ENCODE measurements at regions not wholly inside any gene's neighbourhood (a gene's known extent, or its start where the extent isn't known, plus 50 kb on each side); places are given as distances from the start of the nearest gene placed in this dataset.
"Not testable (repeated sequence)": the region's sequence is repeated elsewhere in the genome, so short reads cannot be mapped to it uniquely, and the experiment has no call there.

GRCh38 chr15:96870580-96870979 lies 540.1 kb downstream of the NR2F2 start:
- Histone ChIP-seq H3K27ac (no peak overlapping the region), H3K4me1 (replicated peaks in 1 of 2) (peaks cover 11 to 14% of the 10 kb centered on the region in 2 donors), H3K4me3 (no peak overlapping the region)
- 0 to 62% (median 49%) methylated on average over 1 to 5 of the region's 8 CpGs; no CpG with 5 or more reads in 5 of the 10 experiments for WGBS, 10 experiments
- peak in 3 of 8 experiments; percentile 25 to 49 (median 26) for ATAC-seq (replicated peaks in 6 of 8)
- in situ Hi-C loops (cut with MboI; ENCODE audit: low pct_unique_long_range_greater_than_20kb in 2 of 9, low sequenced_read_pairs in 9 of 9, unreplicated experiment in 9 of 9): no loop called here

- not testable (repeated sequence) for H3K4me1 ChIP-seq (replicated peaks in 1 of 2); H3K4me3 ChIP-seq; H3K27ac ChIP-seq; ATAC-seq (replicated peaks in 6 of 8)
- in situ Hi-C loops (cut with MboI; ENCODE audit: low pct_unique_long_range_greater_than_20kb in 2 of 9, low sequenced_read_pairs in 9 of 9, unreplicated experiment in 9 of 9): loop anchor here in 2 of 9 experiments (25.0 kb wide), 1 partner anchor 515 kb away; no protein-coding TSS in a partner anchor
- 17 to 100% (median 100%) methylated on average over 1 to 3 of the region's 6 CpGs; no CpG with 5 or more reads in 4 of the 10 experiments for WGBS, 10 experiments
Measured at GRCh38 chr15:96877442-96877841, 546.9 kb downstream of the NR2F2 start.

GRCh38 chr15:96878129-96878528 lies 547.6 kb downstream of the NR2F2 start:
- Histone ChIP-seq H3K4me3 (no peak overlapping the region), H3K4me1 (replicated peaks in 1 of 2) (peaks cover 4 to 7% of the 10 kb centered on the region in 2 donors), H3K27ac (no peak overlapping the region)
- in situ Hi-C loops (cut with MboI; ENCODE audit: low pct_unique_long_range_greater_than_20kb in 2 of 9, low sequenced_read_pairs in 9 of 9, unreplicated experiment in 9 of 9): loop anchor here in 2 of 9 experiments (25.0 kb wide), 1 partner anchor 516 kb away; no protein-coding TSS in a partner anchor
- no peak for ATAC-seq (replicated peaks in 6 of 8)
- WGBS, 10 experiments: 43 to 100% (median 100%) methylated on average over 1 to 2 of the region's 2 CpGs; no CpG with 5 or more reads in 7 of the 10 experiments

DNA sequence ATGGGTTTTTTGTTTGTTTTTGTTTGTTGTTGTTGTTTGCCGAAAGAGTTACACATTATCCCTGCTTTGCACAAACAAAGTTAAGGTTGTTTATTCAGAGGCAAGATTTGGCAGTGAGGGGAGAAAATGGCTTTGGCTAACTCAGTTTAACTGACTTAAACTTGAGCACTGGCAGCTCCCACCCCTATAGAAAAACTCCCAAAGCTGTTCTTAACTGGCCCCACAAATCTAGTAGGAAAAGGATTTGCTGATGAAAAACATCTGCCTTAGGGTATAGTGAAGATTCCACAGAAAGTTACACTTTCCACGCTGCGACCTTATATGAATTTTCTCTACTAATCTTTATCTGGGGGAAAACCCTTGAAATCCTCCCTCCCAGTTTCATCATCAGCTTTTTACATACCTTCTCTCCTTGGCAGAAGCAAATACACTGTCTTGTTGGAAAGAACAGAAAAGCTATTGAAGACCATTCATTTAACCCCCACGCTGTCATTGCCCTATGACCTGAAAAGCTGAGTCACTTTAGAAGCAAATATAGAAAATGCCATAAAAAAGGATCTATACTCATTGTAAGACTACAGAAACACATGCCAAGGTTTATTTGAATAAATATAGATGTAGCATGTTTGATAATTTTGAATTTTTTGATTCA lies 551.7 kb downstream of the NR2F2 start:
- Histone ChIP-seq H3K4me3 (no peak overlapping the region), H3K4me1 (replicated peaks in 1 of 2) (peaks cover 4 to 7% of the 10 kb centered on the region in 2 donors), H3K27ac (no peak overlapping the region)
- WGBS, 10 experiments: 0 to 100% (median 79%) methylated on average over 1 to 4 of the region's 4 CpGs; no CpG with 5 or more reads in 1 of the 10 experiments
- ATAC-seq (replicated peaks in 6 of 8): peak in 2 of 8 experiments; percentile 29 to 51
- in situ Hi-C loops (cut with MboI; ENCODE audit: low pct_unique_long_range_greater_than_20kb in 2 of 9, low sequenced_read_pairs in 9 of 9, unreplicated experiment in 9 of 9): loop anchor here in 2 of 9 experiments (25.0 kb wide), 1 partner anchor 520 kb away; no protein-coding TSS in a partner anchor

DNA sequence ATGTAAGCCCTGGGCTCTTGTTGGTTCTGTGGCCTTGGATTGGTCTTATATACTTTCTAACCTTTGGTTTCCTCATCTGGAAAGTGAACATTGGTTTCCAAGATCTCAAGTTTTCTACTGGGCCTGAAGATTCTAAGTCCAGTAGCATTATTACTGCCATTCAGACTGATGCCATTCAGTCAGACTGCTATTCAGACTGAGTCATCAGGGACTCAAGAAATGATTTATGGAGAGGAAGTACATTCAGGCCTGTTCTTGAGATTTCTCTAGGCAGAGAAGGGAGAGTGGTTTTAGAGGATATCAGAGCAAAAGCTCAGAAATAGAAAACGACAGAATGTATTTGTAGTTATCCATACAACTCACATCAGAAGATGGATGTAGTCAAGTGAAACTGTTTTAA lies 557.2 kb downstream of the NR2F2 start:
- H3K27ac ChIP-seq: no peak overlapping the region
- WGBS, 10 experiments: 40 to 100% (median 83%) methylated on average over 1 of the region's 1 CpG; no CpG with 5 or more reads in 6 of the 10 experiments
- in situ Hi-C loops (cut with MboI; ENCODE audit: low pct_unique_long_range_greater_than_20kb in 2 of 9, low sequenced_read_pairs in 9 of 9, unreplicated experiment in 9 of 9): loop anchor here in 2 of 9 experiments (25.0 kb wide), 1 partner anchor 525 kb away; no protein-coding TSS in a partner anchor
- H3K4me3 ChIP-seq: no peak overlapping the region
- peaks cover 0 to 9% of the 10 kb centered on the region in 2 donors for H3K4me1 ChIP-seq (replicated peaks in 1 of 2)
- peak in 4 of 8 experiments; percentile 36 to 57 (median 44) for ATAC-seq (replicated peaks in 6 of 8)

- H3K4me3 ChIP-seq: no peak overlapping the region
- H3K27ac ChIP-seq: no peak overlapping the region
- H3K4me1 ChIP-seq (replicated peaks in 1 of 2): peaks cover 7 to 12% of the 10 kb centered on the region in 2 donors
- in situ Hi-C loops (cut with MboI; ENCODE audit: low pct_unique_long_range_greater_than_20kb in 2 of 9, low sequenced_read_pairs in 9 of 9, unreplicated experiment in 9 of 9): loop anchor here in 2 of 9 experiments (25.0 kb wide), 1 partner anchor 526 kb away; no protein-coding TSS in a partner anchor
- ATAC-seq (replicated peaks in 6 of 8): no peak
- 20 to 100% (median 70%) methylated on average over 1 of the region's 1 CpG; no CpG with 5 or more reads in 5 of the 10 experiments for WGBS, 10 experiments
Measured at GRCh38 chr15:96888764-96889163, 558.3 kb downstream of the NR2F2 start.

GRCh38 chr15:96889734-96890480 lies 559.4 kb downstream of the NR2F2 start:
- H3K27ac ChIP-seq: no peak overlapping the region
- H3K4me1 ChIP-seq (replicated peaks in 1 of 2): peaks cover 7 to 12% of the 10 kb centered on the region in 2 donors
- peak in 1 of 8 experiments; percentile 43 for ATAC-seq (replicated peaks in 6 of 8)
- H3K4me3 ChIP-seq: no peak overlapping the region
- WGBS, 10 experiments: 1 to 87% (median 67%) methylated on average over 4 to 6 of the region's 6 CpGs
- in situ Hi-C loops (cut with MboI; ENCODE audit: low pct_unique_long_range_greater_than_20kb in 2 of 9, low sequenced_read_pairs in 9 of 9, unreplicated experiment in 9 of 9): loop anchor here in 2 of 9 experiments (25.0 kb wide), 1 partner anchor 528 kb away; no protein-coding TSS in a partner anchor

DNA sequence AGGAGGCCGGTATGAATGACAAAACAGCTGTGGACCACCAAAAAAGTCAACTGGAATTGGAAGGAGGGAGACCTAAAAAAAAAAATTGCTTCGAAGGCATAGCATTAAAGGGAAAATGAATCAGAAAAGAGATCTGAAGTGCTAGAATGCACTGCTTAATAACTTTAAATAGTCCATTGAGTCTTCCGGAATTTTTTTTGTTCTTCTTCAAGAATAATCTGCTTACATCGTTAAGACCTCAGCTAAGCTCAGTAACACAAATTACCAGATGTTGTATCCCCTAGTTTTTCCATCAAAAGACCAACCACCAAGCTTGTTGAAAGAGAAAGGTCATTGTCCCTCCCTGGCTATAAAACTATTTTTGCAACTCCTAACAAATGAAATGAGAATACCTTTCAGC lies 560.5 kb downstream of the NR2F2 start:
- H3K4me3 ChIP-seq: no peak overlapping the region
- no peak for ATAC-seq (replicated peaks in 6 of 8)
- H3K27ac ChIP-seq: no peak overlapping the region
- in situ Hi-C loops (cut with MboI; ENCODE audit: low pct_unique_long_range_greater_than_20kb in 2 of 9, low sequenced_read_pairs in 9 of 9, unreplicated experiment in 9 of 9): loop anchor here in 2 of 9 experiments (25.0 kb wide), 1 partner anchor 529 kb away; no protein-coding TSS in a partner anchor
- 4 to 25% (median 15%) methylated on average over 2 to 4 of the region's 4 CpGs for WGBS, 10 experiments
- H3K4me1 ChIP-seq (replicated peaks in 1 of 2): peaks cover 7 to 12% of the 10 kb centered on the region in 2 donors

GRCh38 chr15:96893159-96893906 lies 562.8 kb downstream of the NR2F2 start:
- Histone ChIP-seq H3K4me1 (replicated peaks in 1 of 2) (peaks cover 7 to 12% of the 10 kb centered on the region in 2 donors), H3K27ac (no peak overlapping the region), H3K4me3 (no peak overlapping the region)
- WGBS, 10 experiments: 0 to 100% (median 24%) methylated on average over 1 to 5 of the region's 5 CpGs; no CpG with 5 or more reads in 1 of the 10 experiments
- in situ Hi-C loops (cut with MboI; ENCODE audit: low pct_unique_long_range_greater_than_20kb in 2 of 9, low sequenced_read_pairs in 9 of 9, unreplicated experiment in 9 of 9): loop anchor here in 2 of 9 experiments (25.0 kb wide), 1 partner anchor 531 kb away; no protein-coding TSS in a partner anchor
- peak in 7 of 8 experiments; percentile 44 to 74 (median 57) for ATAC-seq (replicated peaks in 6 of 8)

DNA sequence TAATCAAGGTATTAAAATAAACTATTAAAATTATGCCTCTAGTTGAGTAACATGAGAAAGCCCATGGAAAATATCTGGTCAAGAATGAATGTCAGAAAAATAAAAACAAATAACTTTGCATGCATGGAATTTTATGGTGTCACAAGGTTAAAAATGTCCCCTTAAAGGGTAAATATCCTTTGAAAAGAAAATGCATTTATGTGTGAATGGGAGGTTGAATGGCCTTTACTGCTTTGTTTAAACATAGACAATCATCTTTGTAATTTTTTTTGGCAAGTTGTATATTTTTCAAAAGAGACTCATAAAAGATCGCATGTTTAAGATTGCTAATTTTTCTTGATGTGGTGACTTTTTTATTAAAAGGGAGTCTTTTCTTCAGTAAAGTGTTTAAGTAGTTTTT lies 564.2 kb downstream of the NR2F2 start:
- no peak overlapping the region for H3K4me3 ChIP-seq
- in situ Hi-C loops (cut with MboI; ENCODE audit: low pct_unique_long_range_greater_than_20kb in 2 of 9, low sequenced_read_pairs in 9 of 9, unreplicated experiment in 9 of 9): loop anchor here in 2 of 9 experiments (25.0 kb wide), 1 partner anchor 532 kb away; no protein-coding TSS in a partner anchor
- ATAC-seq (replicated peaks in 6 of 8): no peak
- 0 to 80% (median 58%) methylated on average over 1 of the region's 1 CpG; no CpG with 5 or more reads in 1 of the 10 experiments for WGBS, 10 experiments
- H3K27ac ChIP-seq: no peak overlapping the region
- peaks cover 7 to 12% of the 10 kb centered on the region in 2 donors for H3K4me1 ChIP-seq (replicated peaks in 1 of 2)

DNA sequence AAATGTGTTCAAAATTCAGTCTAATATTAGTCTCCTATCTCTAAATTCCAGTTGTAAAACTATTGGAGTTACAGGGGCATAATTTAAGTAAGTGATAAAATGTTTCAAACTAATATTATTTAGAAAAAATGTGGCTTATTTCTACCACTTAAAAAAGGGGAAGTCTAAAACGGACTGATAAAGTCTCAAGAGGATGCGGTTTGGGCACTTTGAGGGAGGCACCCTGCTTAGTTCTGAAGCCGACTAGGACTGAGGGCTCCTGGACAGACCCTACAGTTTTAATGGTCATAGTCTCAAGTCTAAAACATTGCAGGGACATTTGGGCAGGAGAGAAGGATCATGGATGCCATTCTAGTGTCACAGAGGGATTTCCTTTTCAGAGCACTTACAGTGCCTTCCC lies 566.3 kb downstream of the NR2F2 start:
- H3K4me3 ChIP-seq: no peak overlapping the region
- 0 to 100% (median 43%) methylated on average over 2 to 3 of the region's 3 CpGs; no CpG with 5 or more reads in 3 of the 10 experiments for WGBS, 10 experiments
- in situ Hi-C loops (cut with MboI; ENCODE audit: low pct_unique_long_range_greater_than_20kb in 2 of 9, low sequenced_read_pairs in 9 of 9, unreplicated experiment in 9 of 9): loop anchor here in 2 of 9 experiments (25.0 kb wide), 1 partner anchor 534 kb away; no protein-coding TSS in a partner anchor
- H3K4me1 ChIP-seq (replicated peaks in 1 of 2): peaks cover 3 to 7% of the 10 kb centered on the region in 2 donors
- ATAC-seq (replicated peaks in 6 of 8): no peak
- no peak overlapping the region for H3K27ac ChIP-seq

DNA sequence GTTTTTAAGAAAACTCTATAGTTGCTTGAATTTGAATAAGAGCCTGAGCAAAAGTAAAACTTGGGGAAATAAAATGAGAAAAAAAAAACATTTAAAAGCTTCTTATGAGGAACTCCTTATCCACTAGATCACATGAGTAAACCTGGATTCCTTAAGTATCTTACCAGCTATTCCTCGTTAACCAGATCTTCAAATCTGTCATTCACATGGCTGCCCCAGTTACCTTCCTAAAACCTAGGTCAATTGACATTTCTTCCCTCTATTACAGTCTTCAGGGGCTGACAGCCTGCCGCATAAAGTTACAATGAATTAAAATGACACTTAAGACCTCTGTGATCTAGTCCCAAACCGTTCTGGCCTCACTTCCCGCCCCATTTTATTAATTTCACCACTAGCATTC lies 583.6 kb downstream of the NR2F2 start:
- no peak overlapping the region for H3K27ac ChIP-seq
- H3K4me3 ChIP-seq: no peak overlapping the region
- no peaks in the 10 kb centered on the region for H3K4me1 ChIP-seq (replicated peaks in 1 of 2)
- in situ Hi-C loops (cut with MboI; ENCODE audit: low pct_unique_long_range_greater_than_20kb in 2 of 9, low sequenced_read_pairs in 9 of 9, unreplicated experiment in 9 of 9): no loop called here
- WGBS, 10 experiments: 0 to 100% (median 85%) methylated on average over 1 to 4 of the region's 4 CpGs
- no peak for ATAC-seq (replicated peaks in 6 of 8)

All from motor neuron (in vitro differentiated cells).